HCT116 (cell line): ENCODE measurements at regions not wholly inside any gene's neighbourhood (a gene's known extent, or its start where the extent isn't known, plus 50 kb on each side); places are given as distances from the start of the nearest gene placed in this dataset.

Experiments
- ATAC-seq: fragments of 200-7000 bp; cut with Tn5 transposase; 2 replicates; pipeline ENCODE4 v1.9.1; 2020; ENCODE audit warnings: mild to moderate bottlenecking, moderate library complexity
- BruUV-seq: library from RNA; stranded (reverse); fragments of 400-500 nt; replicated peaks from 2 replicates; lab custom pipeline; 2021; lab: Mats Ljungman, UMichigan
- CTCF ChIA-PET: fragments of 300-600 bp; sonication (Branson Sonifier 250); formaldehyde crosslinking; loops from one replicate; lab custom pipeline; 2021; ENCODE audit warnings: antibody characterized with exemption; lab: Charles Lee
- POLR2A ChIA-PET: fragments of 300-600, 350-600 bp; sonication (Branson Sonifier 250); formaldehyde crosslinking; loops from one replicate; lab custom pipeline; 2021; ENCODE audit warnings: antibody characterized with exemption; lab: Charles Lee
- RAD21 ChIA-PET, 2 experiments: fragments of 300-600 bp; sonication (Branson Sonifier 250); formaldehyde crosslinking; loops; one replicate each; lab custom pipeline; 2023; ENCODE audit warnings: low total read pairs in 2 of 2; ENCODE audit not compliant: uncharacterized antibody in 2 of 2, unreplicated experiment in 2 of 2, low non-redundant PET in 1 of 2; lab: Charles Lee
- DNase-seq: peaks from one replicate; pipeline ENCODE4 v3.0.0-alpha.2; 2010; ENCODE audit warnings: low read depth, low spot score
- H2AFZ ChIP-seq: fragments of 200-600 bp; shearing (Covaris generic), sonication (generic); 2 replicates; pipeline ENCODE4 v1.6.1; 2017; ENCODE audit warnings: low read depth, mixed run types, mixed read lengths, antibody characterized with exemption, low read length; ENCODE audit not compliant: poor library complexity, severe bottlenecking
- H3K27ac ChIP-seq: 2 replicates; pipeline ENCODE4 v1.5.1; 2012; ENCODE audit warnings: low read depth, low read length
- H3K27me3 ChIP-seq: fragments of 200-600 bp; sonication (generic); 2 replicates; pipeline ENCODE4 v1.6.1; 2016; ENCODE audit warnings: mixed run types, low read length, mixed read lengths; ENCODE audit not compliant: insufficient read depth
- H3K36me3 ChIP-seq, 2 experiments: fragments of 200-500 bp in 1 of 2; fragments of 200-600 bp in 1 of 2; sonication (Bioruptor generic) in 1 of 2; sonication (generic) in 1 of 2; 2 replicates each; pipeline versions ENCODE4 v1.5.1 to v1.6.1; 2014 to 2016; ENCODE audit warnings: low read length in 2 of 2, inconsistent platforms in 1 of 2, mixed read lengths in 1 of 2, mixed run types in 1 of 2; ENCODE audit not compliant: insufficient read depth in 2 of 2, control insufficient read depth in 1 of 2
- H3K4me1 ChIP-seq, 2 experiments: fragments of 200-600 bp in 1 of 2; sonication (generic) in 1 of 2; 2 replicates each; pipeline versions ENCODE4 v1.5.1 to v1.6.1; 2012 to 2017; ENCODE audit warnings: low read length in 2 of 2, inconsistent platforms in 1 of 2, mild to moderate bottlenecking in 1 of 2, mixed read lengths in 1 of 2, mixed run types in 1 of 2, moderate library complexity in 1 of 2; ENCODE audit not compliant: insufficient read depth in 2 of 2, control insufficient read depth in 1 of 2
- H3K4me2 ChIP-seq: fragments of 200-600 bp; sonication (generic); 2 replicates; pipeline ENCODE4 v1.6.1; 2017; ENCODE audit warnings: mixed run types, low read length, mixed read lengths
- H3K4me3 ChIP-seq, 2 experiments: fragments of 200-600 bp in 1 of 2; sonication (generic) in 1 of 2; replicated peaks in 1 of 2; 2 replicates each; pipeline ENCODE4 v1.5.1; 2011 to 2016; ENCODE audit warnings: low read length in 2 of 2, control low read depth in 1 of 2, low read depth in 1 of 2, mild to moderate bottlenecking in 1 of 2, mixed read lengths in 1 of 2, mixed run types in 1 of 2
- H3K79me2 ChIP-seq: fragments of 200-600 bp; sonication (generic); 2 replicates; pipeline ENCODE4 v1.6.1; 2017; ENCODE audit warnings: mild to moderate bottlenecking, mixed run types, low read length, moderate library complexity, mixed read lengths; ENCODE audit not compliant: insufficient read depth
- H3K9ac ChIP-seq: fragments of 200-600 bp; sonication (generic); 2 replicates; pipeline ENCODE4 v1.6.1; 2016; ENCODE audit warnings: low read length, mixed read lengths
- H3K9me2 ChIP-seq: fragments of 200-600 bp; sonication (generic), shearing (Covaris generic); 2 replicates; pipeline ENCODE4 v1.6.1; 2017; ENCODE audit warnings: mixed run types, mild to moderate bottlenecking, moderate library complexity; ENCODE audit not compliant: insufficient read depth
- H3K9me3 ChIP-seq, 2 experiments: fragments of 200-500 bp in 1 of 2; fragments of 200-600 bp in 1 of 2; sonication (Bioruptor generic) in 1 of 2; sonication (generic) in 1 of 2; 2 replicates each; pipeline ENCODE4 v1.6.1; 2014 to 2017; ENCODE audit warnings: low read length in 2 of 2, mixed read lengths in 2 of 2, inconsistent platforms in 1 of 2, low read depth in 1 of 2, mild to moderate bottlenecking in 1 of 2, mixed run types in 1 of 2, moderate library complexity in 1 of 2; ENCODE audit not compliant: control insufficient read depth in 1 of 2, insufficient read depth in 1 of 2
- H4K20me1 ChIP-seq: fragments of 200-600 bp; sonication (generic), shearing (Covaris generic); 2 replicates; pipeline ENCODE4 v1.6.1; 2017; ENCODE audit warnings: mixed run types, mild to moderate bottlenecking, moderate library complexity; ENCODE audit not compliant: insufficient read depth
- CEBPB ChIP-seq: IDR thresholded peaks from 2 replicates; pipeline ENCODE4 v1.6.1; 2012; ENCODE audit warnings: low read depth
- RAD21 ChIP-seq: IDR thresholded peaks from 2 replicates; pipeline ENCODE4 v1.6.1; 2012; ENCODE audit warnings: low read depth, mild to moderate bottlenecking
- SP1 ChIP-seq: IDR thresholded peaks from 2 replicates; pipeline ENCODE4 v1.6.1; 2012; ENCODE audit warnings: low read depth
- ZFX ChIP-seq: fragments of 450-650 bp; IDR thresholded peaks from 2 replicates; pipeline ENCODE4 v1.6.1; 2017
- ZNF274 ChIP-seq: fragments of 200-500 bp; sonication (Bioruptor generic); IDR thresholded peaks from 2 replicates; pipeline ENCODE4 v1.6.1; 2014; ENCODE audit warnings: mild to moderate bottlenecking, low read depth, low read length, inconsistent platforms
- intact Hi-C: fragments of 100-400 bp; cut with micrococcal nuclease; formaldehyde crosslinking; loops from 2 replicates; pipeline ENCODE4 v1.10.0; 2022
- TF ChIP-seq, protein P1 (sequence below): IDR thresholded peaks from 2 replicates; pipeline ENCODE4 v1.6.1; 2012

DNA sequence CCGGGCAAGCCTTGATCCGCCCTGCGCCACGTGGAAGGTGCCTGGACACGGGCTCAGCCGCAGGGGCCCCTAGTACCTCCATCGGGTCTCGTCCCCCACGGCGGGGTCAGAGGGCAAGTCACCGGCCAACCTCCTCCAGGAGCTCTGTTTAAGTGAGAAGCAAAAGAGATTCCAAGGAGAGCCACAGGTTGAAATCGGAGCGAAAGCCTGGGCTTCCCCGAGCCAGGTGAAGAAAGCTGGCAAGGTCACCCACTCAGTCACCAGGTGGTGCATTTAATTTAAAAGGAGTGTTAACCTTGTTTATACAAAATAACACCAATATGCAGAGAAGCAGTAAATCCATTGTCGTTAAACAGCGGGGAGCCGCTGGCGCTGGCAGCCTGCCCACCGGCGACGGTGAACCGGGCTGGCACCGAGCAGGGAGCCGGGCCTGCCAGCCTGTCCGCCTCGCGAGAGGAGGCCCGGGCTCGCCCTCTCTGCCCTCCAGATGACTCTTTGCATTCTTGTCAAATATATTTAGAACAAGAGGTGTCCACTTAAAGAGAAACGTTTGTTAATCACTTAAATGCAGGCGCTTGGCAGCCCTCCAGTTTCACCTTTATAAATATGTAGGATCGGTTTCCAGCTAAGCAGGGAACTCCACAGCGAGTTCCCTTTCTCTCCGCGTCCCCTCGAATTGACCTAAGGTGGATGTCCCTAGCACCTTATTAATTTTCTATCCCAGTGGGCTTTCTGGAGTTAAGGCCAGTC, 277.3 kb upstream of the NR2F2 start:
- H3K4me1 ChIP-seq, result peaks cover 17 to 24% of the 10 kb centered on the region in 2 experiments; a peak in 3 of 4 replicates
- H3K36me3 ChIP-seq, result no peaks in the 10 kb centered on the region
- H3K9me3 ChIP-seq, result no peaks in the 10 kb centered on the region
- H3K4me3 ChIP-seq, result peak overlapping the region; percentile 19 to 39
- peak overlapping the region; percentile 29 for H3K9ac ChIP-seq
- H3K4me2 ChIP-seq, result peak overlapping the region; percentile 64
- TF ChIP-seq SP1 (no peak), ZNF274 (no peak), CEBPB (no peak), ZFX (peak; percentile 50), RAD21 (0 out of 2 replicates have a peak, but pooled peaks have one; percentile 5)
- TF ChIP-seq, protein P1, sequence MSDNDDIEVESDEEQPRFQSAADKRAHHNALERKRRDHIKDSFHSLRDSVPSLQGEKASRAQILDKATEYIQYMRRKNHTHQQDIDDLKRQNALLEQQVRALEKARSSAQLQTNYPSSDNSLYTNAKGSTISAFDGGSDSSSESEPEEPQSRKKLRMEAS, result peak; percentile 59
- H4K20me1 ChIP-seq, result no peaks in the 10 kb centered on the region
- ATAC-seq (peak; percentile 80), DNase-seq (peak; percentile 16)
- POLR2A ChIA-PET, result no interaction called here
- no peaks in the 10 kb centered on the region for H3K27me3 ChIP-seq
- RAD21 ChIA-PET, result no interaction called here
- peak overlapping the region; percentile 20 for H3K27ac ChIP-seq
- intact Hi-C loops, result loop anchor here (5.0 kb wide), 1 partner anchor 274 kb away; no protein-coding TSS in a partner anchor
- BruUV-seq, result no TSS peak
- CTCF ChIA-PET, result interaction anchor here (1.5 to 1.6 kb wide), 2 partner anchors 10 to 274 kb away, joined by 4 to 5 read pairs; no protein-coding TSS in a partner anchor
- H2AFZ ChIP-seq, result peak overlapping the region; percentile 94
- no peaks in the 10 kb centered on the region for H3K79me2 ChIP-seq
- H3K9me2 ChIP-seq, result no peaks in the 10 kb centered on the region

GRCh38 chr15:96053781-96054428, 276.6 kb upstream of the NR2F2 start:
- ChIA-PET CTCF (interaction anchor here (1.6 kb wide), 1 partner anchor 11 kb away, joined by 4 read pairs; no protein-coding TSS in a partner anchor), RAD21 (no interaction called here), POLR2A (no interaction called here)
- no TSS peak for BruUV-seq
- intact Hi-C loops, result loop anchor here (5.0 kb wide), 1 partner anchor 273 kb away; no protein-coding TSS in a partner anchor
- Histone ChIP-seq H3K9me3 (no peaks in the 10 kb centered on the region), H3K9ac (peak overlapping the region; percentile 29), H3K9me2 (no peaks in the 10 kb centered on the region), H4K20me1 (no peaks in the 10 kb centered on the region), H3K4me1 (peaks cover 17 to 22% of the 10 kb centered on the region in 2 experiments; a peak in 3 of 4 replicates), H3K4me2 (peak overlapping the region; percentile 64), H3K4me3 (peak overlapping the region; percentile 19 to 39), H2AFZ (peak overlapping the region; percentile 94), H3K27me3 (no peaks in the 10 kb centered on the region), H3K36me3 (no peaks in the 10 kb centered on the region), H3K79me2 (no peaks in the 10 kb centered on the region), H3K27ac (peak overlapping the region; percentile 20)
- ATAC-seq (peak; percentile 59), DNase-seq (no peak)
- TF ChIP-seq, protein P1, result 0 out of 2 replicates have a peak, but pooled peaks have one; percentile 4
- no peak for TF ChIP-seq RAD21
